Progenitor cell of endocrine pancreas (in vitro differentiated cells): ENCODE measurements at regions not wholly inside any gene's neighbourhood (a gene's known extent, or its start where the extent isn't known, plus 50 kb on each side); places are given as distances from the start of the nearest gene placed in this dataset.

ENCODE experiments used
- DNase-seq: peaks from one replicate; pipeline ENCODE4 v3.0.0; 2021; ENCODE audit warnings: low spot score; ENCODE audit not compliant: unreplicated experiment
- H3K27ac Mint-ChIP-seq: 2 replicates; pipeline ENCODE4 v1.8.0; 2021; ENCODE audit warnings: mild to moderate bottlenecking, moderate library complexity, mixed read lengths
- H3K27me3 Mint-ChIP-seq: 2 replicates; pipeline ENCODE4 v1.8.0; 2021; ENCODE audit warnings: mixed read lengths
- H3K36me3 Mint-ChIP-seq: 2 replicates; pipeline ENCODE4 v1.8.0; 2022; ENCODE audit warnings: mixed read lengths; ENCODE audit not compliant: insufficient read depth
- H3K4me1 Mint-ChIP-seq: 2 replicates; pipeline ENCODE4 v1.8.0; 2021; ENCODE audit warnings: low read depth, mixed read lengths
- H3K4me3 Mint-ChIP-seq: 2 replicates; pipeline ENCODE4 v1.8.0; 2021; ENCODE audit warnings: low read depth, mild to moderate bottlenecking, moderate library complexity, mixed read lengths
- H3K9me3 Mint-ChIP-seq: 2 replicates; pipeline ENCODE4 v1.8.0; 2021; ENCODE audit warnings: low read depth, mixed read lengths
- TF ChIP-seq, protein P1 (sequence below): fragments of 200-600 bp; sonication (generic); IDR thresholded peaks from one replicate; pipeline ENCODE4 v1.5.0; 2021; ENCODE audit warnings: antibody characterized with exemption, mild to moderate bottlenecking; ENCODE audit not compliant: unreplicated experiment

GRCh38 chr4:84070289-84070688 is 428.8 kb downstream of the NKX6-1 start:
- no peak for DNase-seq
- Mint-ChIP-seq H3K36me3 (no peaks in the 10 kb centered on the region), H3K27me3 (peaks cover 29% of the 10 kb centered on the region), H3K4me1 (no peaks in the 10 kb centered on the region), H3K9me3 (no peaks in the 10 kb centered on the region), H3K4me3 (no peak overlapping the region), H3K27ac (no peak overlapping the region)
- TF ChIP-seq, protein P1, sequence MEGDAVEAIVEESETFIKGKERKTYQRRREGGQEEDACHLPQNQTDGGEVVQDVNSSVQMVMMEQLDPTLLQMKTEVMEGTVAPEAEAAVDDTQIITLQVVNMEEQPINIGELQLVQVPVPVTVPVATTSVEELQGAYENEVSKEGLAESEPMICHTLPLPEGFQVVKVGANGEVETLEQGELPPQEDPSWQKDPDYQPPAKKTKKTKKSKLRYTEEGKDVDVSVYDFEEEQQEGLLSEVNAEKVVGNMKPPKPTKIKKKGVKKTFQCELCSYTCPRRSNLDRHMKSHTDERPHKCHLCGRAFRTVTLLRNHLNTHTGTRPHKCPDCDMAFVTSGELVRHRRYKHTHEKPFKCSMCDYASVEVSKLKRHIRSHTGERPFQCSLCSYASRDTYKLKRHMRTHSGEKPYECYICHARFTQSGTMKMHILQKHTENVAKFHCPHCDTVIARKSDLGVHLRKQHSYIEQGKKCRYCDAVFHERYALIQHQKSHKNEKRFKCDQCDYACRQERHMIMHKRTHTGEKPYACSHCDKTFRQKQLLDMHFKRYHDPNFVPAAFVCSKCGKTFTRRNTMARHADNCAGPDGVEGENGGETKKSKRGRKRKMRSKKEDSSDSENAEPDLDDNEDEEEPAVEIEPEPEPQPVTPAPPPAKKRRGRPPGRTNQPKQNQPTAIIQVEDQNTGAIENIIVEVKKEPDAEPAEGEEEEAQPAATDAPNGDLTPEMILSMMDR = no peak

GRCh38 chr4:84063619-84064018 is 435.5 kb downstream of the NKX6-1 start:
- TF ChIP-seq, protein P1 = no peak
- no peak for DNase-seq
- no peak overlapping the region for H3K4me3 Mint-ChIP-seq
- no peaks in the 10 kb centered on the region for H3K36me3 Mint-ChIP-seq
- H3K27me3 Mint-ChIP-seq = peaks cover 39% of the 10 kb centered on the region
- H3K27ac Mint-ChIP-seq = no peak overlapping the region
- no peaks in the 10 kb centered on the region for H3K9me3 Mint-ChIP-seq
- H3K4me1 Mint-ChIP-seq = peaks cover 3% of the 10 kb centered on the region

GRCh38 chr4:84058201-84058600 is 440.9 kb downstream of the NKX6-1 start:
- TF ChIP-seq, protein P1 = no peak
- no peaks in the 10 kb centered on the region for H3K4me1 Mint-ChIP-seq
- H3K36me3 Mint-ChIP-seq = no peaks in the 10 kb centered on the region
- H3K27me3 Mint-ChIP-seq = peaks cover 24% of the 10 kb centered on the region
- H3K27ac Mint-ChIP-seq = no peak overlapping the region
- DNase-seq = no peak
- no peaks in the 10 kb centered on the region for H3K9me3 Mint-ChIP-seq
- H3K4me3 Mint-ChIP-seq = no peak overlapping the region

GRCh38 chr4:84051639-84052038 is 447.5 kb downstream of the NKX6-1 start:
- H3K27ac Mint-ChIP-seq = no peak overlapping the region
- no peak for DNase-seq

GRCh38 chr4:84051089-84051488 is 448.0 kb downstream of the NKX6-1 start:
- Mint-ChIP-seq H3K4me1 (peaks cover 3% of the 10 kb centered on the region), H3K4me3 (no peak overlapping the region), H3K27me3 (no peaks in the 10 kb centered on the region), H3K36me3 (no peaks in the 10 kb centered on the region), H3K9me3 (no peaks in the 10 kb centered on the region), H3K27ac (no peak overlapping the region)
- TF ChIP-seq, protein P1 = no peak
- DNase-seq = no peak

More at GRCh38 chr4:84051639-84052038, 447.5 kb downstream of the NKX6-1 start:
- Mint-ChIP-seq H3K9me3 (no peaks in the 10 kb centered on the region), H3K27me3 (no peaks in the 10 kb centered on the region), H3K4me3 (no peak overlapping the region), H3K4me1 (peaks cover 2% of the 10 kb centered on the region), H3K36me3 (no peaks in the 10 kb centered on the region)
- TF ChIP-seq, protein P1 = no peak
